Stimulated activated CD4-positive, alpha-beta T cell treated with anti-CD3 and anti-CD28 coated beads, Interleukin-2, amount 100 ng/mL, for 48 hours (primary cell): ENCODE measurements at regions not wholly inside any gene's neighbourhood (a gene's known extent, or its start where the extent isn't known, plus 50 kb on each side); places are given as distances from the start of the nearest gene placed in this dataset.

ENCODE experiments used
- DNase-seq, 2 donors: peaks; one replicate each; pipeline ENCODE4 v3.0.0-alpha.2; 2020

DNA sequence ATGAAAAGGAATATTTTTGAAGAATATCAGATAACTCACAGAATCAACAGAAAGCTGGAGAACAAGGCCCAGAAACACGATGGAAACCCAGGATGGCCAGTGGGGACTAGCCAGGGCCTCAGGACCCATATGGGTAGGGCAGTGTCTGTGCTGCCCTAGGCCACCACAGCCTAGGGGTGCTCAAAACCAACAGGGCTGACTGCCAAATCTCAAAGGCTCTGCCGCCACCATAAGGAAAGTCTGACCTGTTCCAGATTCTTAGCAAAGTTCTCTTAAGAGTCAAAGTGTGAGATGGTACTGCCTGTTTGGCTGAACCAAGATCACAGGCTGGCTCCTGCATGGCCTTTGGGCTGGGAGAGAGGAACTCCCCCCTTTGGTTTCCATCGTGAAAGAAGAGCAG lies 164.7 kb upstream of the CTTNBP2NL start:
- DNase-seq: no peak

DNA sequence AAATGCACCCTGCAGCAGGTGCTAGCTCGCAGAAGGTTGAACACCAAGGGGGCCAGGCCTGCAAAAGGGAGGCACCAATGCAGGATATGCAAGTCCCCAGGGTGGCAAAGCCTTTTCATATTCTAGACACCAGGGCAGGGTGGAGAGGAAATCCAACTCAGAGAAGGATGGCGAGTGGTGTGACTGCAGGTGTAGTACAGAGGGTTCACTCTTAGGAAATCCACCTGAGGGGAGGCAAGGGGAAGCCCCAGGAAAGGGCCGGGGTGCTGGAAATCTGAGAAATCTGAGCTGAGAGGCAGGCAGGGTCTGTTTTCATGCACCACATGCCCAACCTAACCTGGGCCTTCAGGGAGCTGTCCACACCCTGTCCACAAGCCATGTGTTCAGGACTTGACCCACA lies 163.2 kb upstream of the CTTNBP2NL start:
- DNase-seq: no peak

DNA sequence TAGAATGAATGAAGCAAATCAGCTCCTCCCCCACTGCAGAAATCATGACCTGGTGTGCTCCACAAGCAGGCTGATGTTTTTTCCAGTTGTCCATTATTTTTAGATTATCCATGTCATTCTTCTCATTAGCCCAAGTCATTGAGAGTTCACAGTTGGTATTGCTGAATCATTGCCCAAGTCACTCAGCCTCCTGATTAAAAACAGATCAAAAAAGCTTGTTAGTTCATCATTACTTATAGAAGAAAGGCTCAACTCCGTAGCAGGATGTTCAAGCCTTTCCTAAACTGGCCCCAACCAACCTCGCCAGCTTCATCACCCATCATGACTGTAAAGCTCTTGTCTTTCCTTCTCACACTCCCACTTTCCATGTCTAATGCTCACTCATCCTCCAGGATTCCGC lies 161.3 kb upstream of the CTTNBP2NL start:
- no peak for DNase-seq

DNA sequence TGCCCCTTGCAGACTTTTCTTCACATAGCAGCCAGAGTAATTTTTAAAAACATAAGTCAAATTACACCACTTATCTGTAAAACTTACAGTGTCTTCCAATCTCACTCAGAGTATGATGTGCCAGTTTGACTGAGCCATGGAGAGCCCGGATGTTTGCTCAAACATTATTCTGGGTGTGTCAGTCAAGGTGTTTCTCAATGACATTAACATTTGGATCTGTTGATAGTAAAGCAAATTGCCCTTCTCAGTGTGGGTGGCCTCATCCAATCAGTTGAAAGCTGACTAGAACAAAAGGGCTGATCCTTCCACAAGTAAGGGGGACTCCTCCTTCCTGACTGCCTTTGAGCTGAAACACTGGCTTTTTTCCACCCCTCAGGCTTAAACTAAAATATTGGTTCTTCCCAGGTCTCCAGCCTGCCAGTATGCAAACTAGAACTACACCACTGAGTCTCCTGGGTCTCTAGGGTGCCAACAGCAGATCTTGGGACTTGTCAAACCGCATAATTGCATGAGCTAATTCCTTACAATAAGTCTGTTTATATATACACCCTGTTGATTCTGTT lies 157.9 kb upstream of the CTTNBP2NL start:
- DNase-seq: no peak

DNA sequence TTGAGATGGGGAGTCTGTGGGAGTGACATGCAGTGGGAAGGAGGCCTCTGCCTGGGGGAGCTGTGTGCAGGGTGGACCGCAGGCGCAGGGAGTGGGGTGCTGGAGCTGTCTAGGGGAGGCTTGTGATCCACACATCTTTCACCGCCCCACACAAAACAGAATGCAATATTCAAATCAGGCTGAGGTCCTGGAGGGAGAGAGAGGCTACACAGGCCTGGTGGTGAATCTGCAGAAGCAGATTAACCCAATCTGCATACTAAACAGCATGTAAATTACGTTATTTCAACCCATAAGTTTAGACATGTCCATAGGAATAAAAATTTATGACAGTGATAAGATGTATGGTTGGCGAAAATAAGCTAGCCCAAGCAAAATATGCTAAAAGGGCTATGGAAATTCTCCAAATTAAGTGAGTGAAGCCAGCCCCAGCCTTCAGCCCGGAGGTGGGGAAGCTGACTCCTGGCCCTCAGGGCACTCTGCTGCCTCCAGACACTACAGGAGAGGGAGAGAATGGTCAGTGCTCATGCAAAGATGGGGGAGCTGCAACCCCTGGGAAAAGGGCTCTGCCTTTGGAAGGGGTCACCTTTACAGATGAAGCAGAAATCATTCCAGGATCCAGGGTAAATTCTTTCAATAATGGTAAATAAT lies 156.2 kb upstream of the CTTNBP2NL start:
- DNase-seq: no peak

DNA sequence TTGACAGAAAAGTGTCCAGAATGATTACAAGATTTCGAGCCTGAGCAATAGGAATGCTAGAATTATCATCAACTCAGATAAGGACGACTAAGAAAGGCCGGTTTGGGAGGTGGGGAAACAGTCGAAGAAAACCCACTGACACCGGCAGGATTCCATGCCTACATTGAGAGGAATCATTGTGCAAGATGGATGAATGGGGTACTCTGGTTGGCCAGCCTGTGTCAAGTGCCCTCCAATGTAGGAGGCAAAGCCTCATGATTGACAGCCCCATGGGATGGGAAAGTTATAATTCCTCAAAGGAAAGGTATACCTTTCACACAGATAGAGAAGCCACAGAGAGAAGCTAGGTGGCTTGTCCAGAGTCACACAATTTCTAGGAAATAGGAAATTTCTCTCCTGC lies 153.5 kb upstream of the CTTNBP2NL start:
- no peak for DNase-seq

DNA sequence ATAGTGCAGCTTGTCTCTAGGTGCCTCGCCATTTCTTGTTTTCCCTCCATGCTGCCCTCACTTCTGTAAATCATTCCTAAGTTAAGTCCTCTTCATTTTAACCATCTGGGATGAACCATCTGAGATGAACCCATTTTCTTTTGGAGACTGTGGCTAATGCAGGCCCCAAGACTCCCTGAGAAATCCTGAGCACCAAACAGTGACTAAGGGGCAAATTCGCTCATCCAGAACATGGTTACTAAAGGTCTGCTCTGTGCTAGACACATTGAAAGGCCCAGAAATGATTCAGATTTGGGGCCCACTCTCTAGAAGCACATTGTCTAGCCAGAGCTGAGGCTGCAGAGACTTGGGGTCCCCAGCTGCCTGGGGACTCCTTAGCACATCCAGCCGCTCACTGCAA lies 151.9 kb upstream of the CTTNBP2NL start:
- DNase-seq: no peak

DNA sequence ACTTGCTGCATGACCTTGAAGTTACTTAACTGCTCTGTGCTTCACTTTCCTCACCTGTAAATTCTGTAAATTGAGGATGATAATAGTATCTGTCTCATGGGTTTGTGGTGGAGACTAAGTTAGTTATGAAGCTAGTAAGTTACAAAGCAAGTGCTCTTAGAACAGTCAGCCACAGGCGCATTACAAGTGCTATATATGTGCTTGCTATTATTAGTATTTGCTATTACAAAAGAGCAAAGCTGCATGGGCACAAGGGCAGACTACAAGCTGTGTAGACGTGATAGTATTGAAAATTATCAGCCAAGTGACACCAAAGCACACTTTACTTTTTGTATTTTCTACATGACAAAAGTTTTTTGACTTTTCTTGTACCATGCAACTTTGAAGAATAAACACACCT lies 150.9 kb upstream of the CTTNBP2NL start:
- no peak for DNase-seq

DNA sequence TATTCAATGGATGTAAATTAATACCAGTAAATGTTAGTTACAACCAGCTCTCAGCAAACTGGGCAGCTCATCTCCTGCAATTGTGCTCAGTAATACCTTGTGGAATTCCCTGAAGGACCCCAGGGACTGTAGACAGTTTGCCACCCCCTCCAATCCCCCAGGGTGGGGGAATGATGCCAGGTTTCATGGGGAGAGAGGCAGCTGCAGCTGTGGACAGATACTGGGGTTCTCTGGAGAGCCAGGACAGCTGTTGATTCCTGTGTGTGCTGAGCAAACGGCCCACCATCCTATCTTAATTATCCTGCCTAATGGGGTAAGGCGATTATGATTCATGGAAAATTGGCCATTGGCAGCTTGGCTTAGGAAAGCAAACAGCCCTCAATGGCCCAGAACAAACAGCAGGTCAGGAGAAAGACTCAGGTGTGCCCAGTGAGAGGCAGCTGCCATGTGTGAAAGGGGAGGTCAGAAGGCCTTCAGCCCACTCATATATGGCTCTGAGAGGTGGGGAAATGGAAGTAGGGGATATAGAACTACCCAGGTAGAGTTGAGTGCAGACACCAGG lies 148.9 kb upstream of the CTTNBP2NL start:
- no peak for DNase-seq

DNA sequence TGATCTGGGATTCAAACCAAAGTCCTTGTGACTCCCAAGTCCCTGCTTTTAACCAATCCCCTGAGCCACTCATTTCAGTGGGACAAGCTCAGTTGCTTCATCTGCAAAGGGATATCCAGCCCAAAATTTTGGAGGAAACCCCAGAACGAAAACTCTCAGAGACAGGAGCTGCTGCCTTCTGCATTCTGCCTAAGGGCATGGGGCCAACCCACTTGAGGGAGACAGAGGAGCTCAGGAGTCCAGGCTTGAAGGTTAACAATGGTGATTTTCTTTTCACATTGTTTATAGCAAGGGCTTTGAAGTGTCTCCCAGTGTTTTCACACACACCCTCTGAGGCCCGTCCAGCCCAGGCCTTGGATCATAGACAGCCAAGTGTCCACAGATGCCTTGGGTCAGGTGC lies 148.1 kb upstream of the CTTNBP2NL start:
- no peak for DNase-seq

DNA sequence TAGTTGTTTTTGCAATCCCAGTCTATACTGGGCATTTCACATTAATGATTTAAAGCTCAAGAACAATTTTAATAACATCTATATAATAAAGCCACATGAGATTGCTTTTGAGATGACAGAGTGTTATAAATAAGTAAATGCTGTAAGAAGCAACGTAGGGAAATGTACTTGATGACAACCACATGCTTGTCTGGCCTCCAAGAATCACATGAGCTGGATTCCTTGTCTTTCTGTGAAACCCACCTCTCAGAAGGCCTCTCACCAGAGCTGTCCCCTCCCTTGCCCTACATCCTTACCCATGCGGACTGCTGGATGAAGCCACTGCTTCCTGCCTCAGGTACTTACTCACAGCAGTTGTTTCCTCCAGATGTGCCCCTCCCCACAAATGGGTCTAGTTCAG lies 145.1 kb upstream of the CTTNBP2NL start:
- DNase-seq: no peak

DNA sequence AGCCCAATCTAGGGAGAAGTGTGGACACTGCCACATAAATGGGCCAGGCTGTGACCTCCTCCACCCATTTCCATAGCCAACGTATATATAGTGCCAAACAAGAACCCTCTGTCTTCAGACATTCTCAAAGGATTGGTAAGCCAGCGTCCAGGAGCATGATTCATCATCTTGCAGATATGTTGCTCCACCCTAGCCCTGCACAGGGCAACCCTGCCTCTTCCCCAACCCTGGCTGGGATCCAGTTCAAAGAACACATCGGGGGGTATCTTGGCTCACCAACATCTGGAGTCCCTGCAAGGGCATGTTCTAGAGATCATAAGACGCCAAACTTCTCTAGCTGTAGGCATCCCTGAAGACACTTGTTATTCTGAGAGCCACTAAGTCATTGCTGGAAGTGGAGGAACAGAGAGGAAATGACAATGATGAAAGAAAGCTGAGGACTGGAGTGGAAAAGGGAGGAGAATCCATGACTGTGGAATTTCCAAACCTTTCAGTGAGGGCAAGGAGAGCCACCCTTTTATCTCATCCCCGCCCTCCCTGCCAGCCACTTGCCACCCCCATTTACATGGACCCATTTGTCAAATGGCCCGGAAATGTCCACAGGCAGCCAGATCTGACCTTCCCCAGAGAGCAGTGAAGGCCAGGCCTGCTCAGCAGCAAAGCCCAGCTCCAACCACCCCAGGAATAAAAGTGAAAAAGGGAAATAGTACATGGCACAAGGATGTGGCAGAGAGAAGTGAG lies 144.1 kb upstream of the CTTNBP2NL start:
- no peak for DNase-seq

DNA sequence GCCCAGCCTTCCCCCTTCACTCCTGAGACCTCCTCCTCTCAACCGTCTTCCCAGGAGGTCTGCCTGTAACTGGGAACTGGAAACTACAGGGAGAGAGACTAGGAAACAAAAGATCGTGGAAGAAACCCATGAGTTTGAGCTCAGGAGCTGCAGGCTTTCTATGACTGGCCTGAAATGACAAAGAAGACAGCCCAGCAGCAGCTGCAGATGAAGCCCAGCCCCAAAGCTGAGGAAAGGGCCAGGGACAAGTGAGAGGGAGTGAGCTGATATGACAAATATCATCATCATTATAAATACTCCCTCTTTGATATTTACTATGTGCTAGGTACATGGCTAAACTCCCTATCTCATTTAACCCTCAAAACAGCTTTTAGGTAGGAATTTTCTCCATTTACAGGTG lies 142.6 kb upstream of the CTTNBP2NL start:
- no peak for DNase-seq

DNA sequence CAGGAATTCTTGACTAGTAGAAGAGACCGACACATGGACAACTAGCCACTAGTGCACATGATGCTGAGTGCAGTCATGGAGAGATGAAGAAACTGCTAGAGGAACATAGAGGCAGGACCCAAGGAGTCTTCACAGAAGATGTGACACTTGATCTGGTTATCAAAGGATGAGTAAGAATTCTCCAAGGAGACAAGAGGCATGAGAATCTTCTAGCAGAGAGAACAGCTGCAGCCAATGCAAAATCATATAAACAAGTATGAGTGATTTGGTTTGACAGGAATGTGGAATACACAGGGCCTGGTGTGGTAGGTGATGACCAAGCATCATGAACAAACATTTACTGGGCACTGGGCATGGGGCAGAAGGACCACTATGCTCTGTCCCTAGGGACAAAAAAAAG lies 140.9 kb upstream of the CTTNBP2NL start:
- DNase-seq: no peak

DNA sequence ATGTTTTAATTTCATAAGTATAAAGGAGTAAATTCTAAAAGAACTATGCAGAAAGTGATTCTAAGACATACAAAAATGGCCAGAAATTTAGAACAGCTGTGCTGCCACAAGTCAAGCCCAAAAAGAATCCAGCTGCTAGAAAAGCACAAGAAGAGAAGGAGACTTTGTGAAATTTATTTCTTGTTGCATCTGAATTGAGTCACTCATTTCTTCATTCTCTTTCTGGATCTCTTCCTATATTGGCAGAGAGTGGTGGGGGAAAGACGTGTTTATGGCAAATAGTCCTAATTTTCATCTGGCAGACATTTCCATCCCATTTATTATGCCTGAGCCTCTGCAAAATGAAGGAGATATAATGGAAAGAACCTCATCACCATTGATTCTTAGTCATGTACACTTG lies 139.6 kb upstream of the CTTNBP2NL start:
- no peak for DNase-seq

DNA sequence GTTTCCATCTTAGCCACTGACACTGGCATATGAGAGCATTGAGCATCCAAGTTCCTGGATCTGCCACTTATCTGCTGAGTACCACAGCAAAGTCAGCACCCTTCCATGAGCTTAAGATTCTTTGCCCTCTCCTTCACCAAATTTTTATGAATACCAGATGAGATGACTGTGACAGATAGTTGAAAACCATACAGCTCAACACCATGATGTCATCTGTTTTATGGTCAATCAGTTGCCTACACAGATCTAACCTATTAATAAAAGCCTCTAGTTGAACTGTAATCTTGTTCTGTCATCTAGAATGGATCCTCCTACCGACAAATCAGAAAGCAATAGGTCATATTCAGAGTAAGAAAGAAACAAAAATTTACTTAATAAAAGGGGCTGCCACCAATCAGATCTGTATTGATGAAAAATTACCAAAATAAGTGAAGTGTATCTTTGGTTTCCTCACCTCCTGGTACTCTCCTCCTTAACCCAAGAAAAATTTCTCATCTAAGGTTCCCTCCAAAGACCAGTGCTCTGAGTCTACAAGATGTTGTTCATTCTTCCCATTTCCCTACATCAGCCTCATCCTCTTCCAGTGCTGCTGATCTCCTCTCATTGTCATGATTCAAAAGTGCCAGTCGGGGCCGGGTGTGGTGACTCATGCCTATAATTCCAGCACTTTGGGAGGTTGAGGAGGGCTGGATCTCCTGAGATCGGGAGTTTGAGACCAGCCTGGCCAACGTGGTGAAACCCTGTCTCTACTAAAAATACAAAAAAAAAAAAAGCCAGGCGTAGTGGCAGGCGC lies 138.8 kb upstream of the CTTNBP2NL start:
- no peak for DNase-seq

DNA sequence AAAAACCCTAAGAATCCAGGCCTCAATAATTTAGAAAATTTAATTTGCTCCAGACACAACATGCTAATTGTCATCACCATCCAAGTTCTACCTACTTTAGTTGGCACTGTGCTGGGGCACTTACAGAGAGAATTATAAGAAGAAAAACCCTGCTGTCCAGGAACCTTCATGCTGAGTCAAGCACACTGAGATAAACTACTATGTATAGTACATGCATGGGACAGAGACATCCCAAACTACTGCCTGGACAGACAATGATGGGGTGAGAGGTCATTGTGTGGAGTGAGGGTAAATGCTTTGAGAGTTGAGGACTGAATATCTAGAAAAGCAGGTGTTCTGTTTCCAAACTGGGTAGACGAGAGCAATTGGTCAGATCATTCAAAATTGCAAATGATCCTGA lies 135.3 kb upstream of the CTTNBP2NL start:
- no peak for DNase-seq

DNA sequence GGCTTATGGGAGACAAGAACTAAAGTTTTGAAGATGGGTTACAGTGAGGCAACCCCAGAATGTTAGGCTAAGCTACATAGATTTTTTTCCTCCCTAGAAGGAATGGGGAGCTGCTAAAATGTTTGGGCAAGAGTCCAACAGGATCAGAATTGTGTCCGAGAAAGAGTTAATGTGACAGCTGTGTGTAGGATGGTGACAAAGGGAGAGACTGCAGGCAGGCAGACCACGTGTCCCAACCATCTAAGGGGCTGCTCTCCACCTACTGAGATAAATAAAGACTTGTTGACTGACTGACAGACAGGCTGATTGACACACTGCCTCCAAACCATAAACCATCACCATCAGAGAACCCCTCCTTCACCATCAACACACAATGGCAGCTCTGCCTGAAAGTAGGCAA lies 133.7 kb upstream of the CTTNBP2NL start:
- DNase-seq: no peak

DNA sequence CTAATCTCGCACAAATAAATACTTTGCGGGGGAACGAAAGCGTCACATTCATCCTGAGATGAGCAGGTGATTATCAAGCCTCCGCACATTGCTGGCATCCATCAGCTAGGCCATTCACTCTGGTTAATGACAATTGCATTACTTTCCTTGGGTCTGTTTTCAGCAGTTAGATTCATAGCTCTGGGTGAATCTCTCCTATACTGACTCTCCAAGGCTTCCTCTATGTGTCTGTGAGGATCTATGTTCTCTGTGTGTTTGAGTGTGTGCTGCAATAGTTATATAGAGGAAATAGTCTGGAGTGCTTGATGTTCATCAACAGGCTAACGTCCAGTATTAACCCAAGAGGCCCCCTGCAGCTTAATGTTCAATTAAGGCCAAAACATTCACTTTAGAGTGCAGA lies 133.0 kb upstream of the CTTNBP2NL start:
- no peak for DNase-seq

DNA sequence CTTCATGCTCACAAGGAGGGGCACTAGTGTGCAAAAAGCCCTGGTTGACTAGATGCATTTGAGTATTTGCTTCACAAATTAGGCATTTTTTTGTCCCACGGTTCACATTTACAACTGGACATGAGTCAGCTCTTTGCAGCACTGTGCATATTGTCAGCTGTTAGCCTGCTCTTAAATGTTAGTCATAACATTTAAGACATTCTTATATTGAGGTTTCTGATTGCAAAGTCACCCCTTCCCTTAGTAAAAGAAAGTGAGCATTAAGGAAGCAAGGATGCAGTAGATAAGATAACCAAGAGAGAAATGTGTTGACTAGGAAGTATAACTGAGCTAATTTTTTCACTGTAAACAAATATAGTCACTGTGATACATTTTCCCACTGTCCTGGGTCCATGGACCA lies 132.6 kb upstream of the CTTNBP2NL start:
- DNase-seq: no peak

DNA sequence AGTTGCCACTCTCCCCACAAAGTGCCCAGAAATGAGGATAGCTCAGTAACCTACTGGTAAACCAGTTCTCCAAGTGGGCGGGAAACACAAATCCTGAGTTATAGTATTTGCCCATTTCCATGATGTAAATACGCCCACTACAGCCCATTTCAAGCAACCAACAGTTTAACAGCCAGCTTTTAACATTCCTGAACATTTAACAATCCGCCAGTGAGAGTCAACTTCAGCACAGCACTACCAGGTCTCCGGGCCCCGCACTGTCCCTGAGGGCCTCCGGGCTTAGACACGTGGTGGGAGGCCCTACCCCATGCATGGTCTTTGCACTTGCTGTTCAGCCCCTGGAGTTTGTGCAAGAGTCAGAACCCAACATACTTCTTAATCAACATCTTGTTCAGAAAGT lies 132.0 kb upstream of the CTTNBP2NL start:
- no peak for DNase-seq

DNA sequence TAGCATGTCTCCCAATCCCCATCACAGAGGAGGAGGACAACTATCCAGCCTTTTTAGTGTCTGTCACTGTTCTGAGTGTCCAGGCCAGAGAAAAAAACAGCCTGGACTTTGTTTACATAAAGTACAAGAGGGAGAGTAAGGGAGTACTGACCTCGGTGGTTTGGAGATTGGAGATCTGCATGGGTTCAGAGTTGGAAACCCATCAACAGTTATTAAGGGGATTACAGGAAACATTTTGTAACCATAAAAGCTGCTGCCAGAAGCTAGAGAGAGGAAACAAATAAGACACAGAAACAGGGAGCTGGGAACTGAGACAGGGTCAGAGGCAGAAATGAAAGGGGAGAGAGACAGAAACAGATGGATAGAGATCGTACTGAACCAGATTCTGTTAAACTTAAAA lies 131.5 kb upstream of the CTTNBP2NL start:
- no peak for DNase-seq

DNA sequence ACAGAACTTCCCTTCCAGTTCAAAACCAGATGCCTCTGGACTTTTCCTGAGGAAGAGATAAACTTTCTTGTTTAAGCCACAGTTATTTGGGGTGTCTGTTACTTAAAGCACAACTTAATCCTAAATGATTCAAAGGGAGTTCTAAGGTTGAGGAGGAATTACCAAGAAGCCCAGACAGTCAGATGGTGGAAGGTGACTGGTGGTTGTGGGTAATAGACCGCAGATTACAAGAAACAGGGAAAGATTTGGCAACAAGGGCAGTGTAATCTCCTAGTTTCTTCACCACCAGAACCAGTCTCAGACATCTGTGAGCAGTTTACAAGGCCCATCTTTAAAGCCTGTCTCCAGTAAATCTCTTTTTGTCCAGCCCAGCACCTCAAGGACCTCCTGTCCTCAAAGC lies 130.1 kb upstream of the CTTNBP2NL start:
- DNase-seq: no peak

DNA sequence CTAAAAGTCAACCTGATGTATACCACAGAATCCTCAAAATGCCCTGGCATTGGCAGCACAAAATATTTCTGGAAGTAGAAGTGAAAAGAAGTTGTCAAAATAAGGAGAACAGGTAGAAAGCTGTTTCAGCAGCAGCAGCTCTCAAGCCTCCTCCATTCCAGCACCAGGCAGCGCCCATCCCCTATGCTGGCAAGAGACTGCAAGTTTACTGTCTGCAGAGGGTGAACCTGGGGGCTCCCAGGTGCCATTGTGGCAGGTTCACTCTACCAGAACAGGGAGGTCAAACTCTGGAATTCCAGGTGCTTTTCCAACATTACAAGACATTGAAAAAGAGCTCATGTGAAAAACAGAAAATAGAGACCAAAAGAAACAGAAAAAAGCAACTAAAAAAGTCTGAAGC lies 128.8 kb upstream of the CTTNBP2NL start:
- no peak for DNase-seq
